ENCODE measurements at regions not wholly inside any gene's neighbourhood (a gene's known extent, or its start where the extent isn't known, plus 50 kb on each side); places are given as distances from the start of the nearest gene placed in this dataset.

GRCh38 chr14:105873870-105874512 lies 347.6 kb downstream of the TMEM121 start:
- Histone ChIP-seq H3K4me3 (ENCODE audit: low read length) (no peak overlapping the region), H3K27me3 (ENCODE audit: control insufficient read depth, low read length) (no peaks in the 10 kb centered on the region), H3K36me3 (ENCODE audit: control insufficient read depth, low read length) (no peaks in the 10 kb centered on the region), H3K9me2 (replicated peaks; ENCODE audit: control insufficient read depth, low read length) (no peaks in the 10 kb centered on the region), H3K9me3 (ENCODE audit: control insufficient read depth, insufficient read depth, low read length) (no peaks in the 10 kb centered on the region), H3K79me2 (ENCODE audit: control insufficient read depth, low read length) (no peaks in the 10 kb centered on the region), H3K4me2 (ENCODE audit: low read length) (no peak overlapping the region), H3F3A (ENCODE audit: control insufficient read depth, insufficient read depth) (no peaks in the 10 kb centered on the region), H3K27ac (ENCODE audit: low read depth, low read length) (no peak overlapping the region), H4K20me1 (ENCODE audit: control insufficient read depth, insufficient read depth, low read depth, low read length) (no peaks in the 10 kb centered on the region), H3K4me1 (ENCODE audit: control insufficient read depth, low read length) (no peaks in the 10 kb centered on the region)
- TF ChIP-seq EZH2phosphoT487 (IDR thresholded peaks at IDR 0.05; ENCODE audit: borderline replicate concordance, low read length) (no peak), CTCF (IDR thresholded peaks at IDR 0.05; ENCODE audit: low read depth, low read length, poor library complexity, severe bottlenecking) (no peak)

- TF ChIP-seq EZH2phosphoT487 (IDR thresholded peaks at IDR 0.05; ENCODE audit: borderline replicate concordance, low read length): no peak
- TF ChIP-seq CTCF (IDR thresholded peaks at IDR 0.05; ENCODE audit: low read depth, low read length, poor library complexity, severe bottlenecking): no peak
- H3F3A ChIP-seq (ENCODE audit: control insufficient read depth, insufficient read depth): no peaks in the 10 kb centered on the region
- no peak overlapping the region for H3K4me3 ChIP-seq (ENCODE audit: low read length)
- no peaks in the 10 kb centered on the region for H3K79me2 ChIP-seq (ENCODE audit: control insufficient read depth, low read length)
- no peak overlapping the region for H3K27ac ChIP-seq (ENCODE audit: low read depth, low read length)
- H3K27me3 ChIP-seq (ENCODE audit: control insufficient read depth, low read length): no peaks in the 10 kb centered on the region
- no peaks in the 10 kb centered on the region for H3K9me3 ChIP-seq (ENCODE audit: control insufficient read depth, insufficient read depth, low read length)
- H3K4me1 ChIP-seq (ENCODE audit: control insufficient read depth, low read length): no peaks in the 10 kb centered on the region
- H3K36me3 ChIP-seq (ENCODE audit: control insufficient read depth, low read length): no peaks in the 10 kb centered on the region
- H3K4me2 ChIP-seq (ENCODE audit: low read length): no peak overlapping the region
- no peaks in the 10 kb centered on the region for H4K20me1 ChIP-seq (ENCODE audit: control insufficient read depth, insufficient read depth, low read depth, low read length)
- no peaks in the 10 kb centered on the region for H3K9me2 ChIP-seq (replicated peaks; ENCODE audit: control insufficient read depth, low read length)
Measured at GRCh38 chr14:105876158-105876557, 349.8 kb downstream of the TMEM121 start.

DNA sequence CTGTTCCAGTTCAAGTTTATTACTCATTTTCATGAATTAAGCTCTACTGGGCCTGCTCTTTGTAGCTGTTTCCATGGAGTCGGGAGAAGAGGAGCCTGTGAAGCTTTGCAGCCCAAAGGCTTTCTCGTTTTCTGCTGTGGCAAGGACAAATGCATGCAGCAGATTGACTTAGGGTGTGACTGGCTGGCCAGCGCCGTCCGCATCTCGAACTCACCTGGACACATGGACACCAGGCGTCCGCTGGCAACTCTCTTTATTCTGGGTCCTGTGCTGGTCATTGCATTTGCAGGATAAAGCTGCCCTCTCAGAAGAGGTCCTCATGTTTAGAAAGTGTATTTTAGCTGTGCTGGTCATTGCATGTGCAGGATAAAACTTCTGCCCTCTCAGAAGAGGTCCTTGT lies 350.4 kb downstream of the TMEM121 start:
- no peaks in the 10 kb centered on the region for H3K79me2 ChIP-seq (ENCODE audit: control insufficient read depth, low read length)
- TF ChIP-seq CTCF (IDR thresholded peaks at IDR 0.05; ENCODE audit: low read depth, low read length, poor library complexity, severe bottlenecking): no peak
- no peaks in the 10 kb centered on the region for H3K27me3 ChIP-seq (ENCODE audit: control insufficient read depth, low read length)
- H3K9me3 ChIP-seq (ENCODE audit: control insufficient read depth, insufficient read depth, low read length): no peaks in the 10 kb centered on the region
- H3K27ac ChIP-seq (ENCODE audit: low read depth, low read length): no peak overlapping the region
- no peaks in the 10 kb centered on the region for H3K9me2 ChIP-seq (replicated peaks; ENCODE audit: control insufficient read depth, low read length)
- H3F3A ChIP-seq (ENCODE audit: control insufficient read depth, insufficient read depth): no peaks in the 10 kb centered on the region
- no peak overlapping the region for H3K4me2 ChIP-seq (ENCODE audit: low read length)
- no peaks in the 10 kb centered on the region for H3K4me1 ChIP-seq (ENCODE audit: control insufficient read depth, low read length)
- no peaks in the 10 kb centered on the region for H3K36me3 ChIP-seq (ENCODE audit: control insufficient read depth, low read length)
- no peak overlapping the region for H3K4me3 ChIP-seq (ENCODE audit: low read length)
- no peaks in the 10 kb centered on the region for H4K20me1 ChIP-seq (ENCODE audit: control insufficient read depth, insufficient read depth, low read depth, low read length)

Data from DOHH2 (cell line).